PC-3 (cell line): ENCODE measurements at regions not wholly inside any gene's neighbourhood (a gene's known extent, or its start where the extent isn't known, plus 50 kb on each side); places are given as distances from the start of the nearest gene placed in this dataset.

Experiments
- ATAC-seq: fragments of 200-7000 bp; cut with Tn5 transposase; 2 replicates; pipeline ENCODE4 v1.9.1; 2020; ENCODE audit warnings: mild to moderate bottlenecking, moderate library complexity
- BruUV-seq: library from RNA; stranded (reverse); fragments of 400-500 nt; replicated peaks from 2 replicates; lab custom pipeline; 2021; lab: Mats Ljungman, UMichigan
- CTCF ChIA-PET: fragments of 300-600 bp; sonication (Branson Sonifier 250); formaldehyde crosslinking; loops from one replicate; lab custom pipeline; 2022; ENCODE audit warnings: antibody characterized with exemption; lab: Charles Lee
- POLR2A ChIA-PET: fragments of 300-600 bp; sonication (Branson Sonifier 250); formaldehyde crosslinking; loops from one replicate; lab custom pipeline; 2022; ENCODE audit warnings: antibody characterized with exemption; ENCODE audit not compliant: unreplicated experiment; lab: Charles Lee
- DNase-seq: peaks from one replicate; pipeline ENCODE4 v3.0.0-alpha.2; 2015
- H2AFZ ChIP-seq: fragments of 300-600 bp; sonication (generic); 2 replicates; pipeline ENCODE4 v1.6.0; 2016; ENCODE audit warnings: antibody characterized with exemption, low read length
- H3F3A ChIP-seq: fragments of 300-600 bp; sonication (generic); one replicate; pipeline ENCODE4 v1.6.0; 2017; ENCODE audit warnings: antibody characterized with exemption, low read length, control low read depth, mild to moderate bottlenecking; ENCODE audit not compliant: unreplicated experiment
- H3K27ac ChIP-seq: fragments of 300-600 bp; sonication (generic); 2 replicates; pipeline ENCODE4 v1.5.1; 2016; ENCODE audit warnings: mild to moderate bottlenecking, low read length
- H3K27me3 ChIP-seq: fragments of 300-600 bp; sonication (generic); 2 replicates; pipeline ENCODE4 v1.6.1; 2016; ENCODE audit warnings: low read length, mixed read lengths
- H3K36me3 ChIP-seq: fragments of 300-600 bp; sonication (generic); 2 replicates; pipeline ENCODE4 v1.6.1; 2016; ENCODE audit warnings: low read depth, mixed run types, low read length, mixed read lengths
- H3K4me1 ChIP-seq: fragments of 300-600 bp; sonication (generic); 2 replicates; pipeline ENCODE4 v1.5.1; 2016; ENCODE audit warnings: low read length; ENCODE audit not compliant: insufficient read depth
- H3K4me2 ChIP-seq: fragments of 300-600 bp; sonication (generic); 2 replicates; pipeline ENCODE4 v1.6.0; 2016; ENCODE audit warnings: low read length
- H3K4me3 ChIP-seq: fragments of 300-600 bp; sonication (generic); 2 replicates; pipeline ENCODE4 v1.5.1; 2016; ENCODE audit warnings: mild to moderate bottlenecking, low read length, mixed read lengths
- H3K79me2 ChIP-seq: fragments of 300-600 bp; sonication (generic); 2 replicates; pipeline ENCODE4 v1.6.1; 2017; ENCODE audit warnings: low read length, mixed read lengths
- H3K9ac ChIP-seq: fragments of 300-600 bp; sonication (generic); 2 replicates; pipeline ENCODE4 v1.6.0; 2016; ENCODE audit warnings: mild to moderate bottlenecking, low read length
- H3K9me2 ChIP-seq: fragments of 300-600 bp; sonication (generic); replicated peaks from 2 replicates; pipeline ENCODE4 v1.6.1; 2016; ENCODE audit warnings: mixed run types, low read length, mixed read lengths
- H3K9me3 ChIP-seq: fragments of 300-600 bp; sonication (generic); 2 replicates; pipeline ENCODE4 v1.6.1; 2016; ENCODE audit warnings: low read length, mixed read lengths
- H4K20me1 ChIP-seq: fragments of 300-600 bp; sonication (generic); 2 replicates; pipeline ENCODE4 v1.6.1; 2016; ENCODE audit warnings: low read length, mixed read lengths
- CTCF ChIP-seq: fragments of 300-600 bp; sonication (generic); conservative IDR thresholded peaks from 2 replicates; pipeline ENCODE4 v1.5.1; 2017; ENCODE audit warnings: antibody characterized with exemption, low read depth, mild to moderate bottlenecking, low read length
- EZH2 ChIP-seq: fragments of 300-600 bp; sonication (generic); IDR thresholded peaks from one replicate; pipeline ENCODE4 v1.6.1; 2017; ENCODE audit warnings: antibody characterized with exemption, mild to moderate bottlenecking, low read length; ENCODE audit not compliant: unreplicated experiment
- EZH2phosphoT487 ChIP-seq: fragments of 300-600 bp; sonication (generic); IDR thresholded peaks from 2 replicates; pipeline ENCODE4 v1.6.1; 2018; ENCODE audit warnings: mild to moderate bottlenecking, antibody characterized with exemption, low read length, borderline replicate concordance
- intact Hi-C: fragments of 100-400 bp; cut with micrococcal nuclease; formaldehyde crosslinking; loops from 2 replicates; pipeline ENCODE4 v1.9.0; 2023

GRCh38 chr2:119053700-119054436 is 104.7 kb downstream of the C1QL2 start:
- Histone ChIP-seq H3F3A (no peaks in the 10 kb centered on the region), H2AFZ (no peak overlapping the region), H3K4me2 (no peak overlapping the region), H3K9me2 (no peaks in the 10 kb centered on the region), H3K27me3 (peaks cover 38% of the 10 kb centered on the region), H4K20me1 (no peaks in the 10 kb centered on the region), H3K79me2 (no peaks in the 10 kb centered on the region), H3K4me3 (no peak overlapping the region), H3K36me3 (no peaks in the 10 kb centered on the region), H3K9ac (no peak overlapping the region), H3K4me1 (0 out of 2 replicates have a peak, but pooled peaks cover 3% of the 10 kb centered on the region), H3K9me3 (no peaks in the 10 kb centered on the region), H3K27ac (no peak overlapping the region)
- intact Hi-C loops: no loop called here
- ATAC-seq: no peak
- no peak for TF ChIP-seq EZH2
- no peak for TF ChIP-seq CTCF
- TF ChIP-seq EZH2phosphoT487: no peak
- CTCF ChIA-PET: no interaction called here
- no peak for DNase-seq
- no TSS peak for BruUV-seq
- POLR2A ChIA-PET: no interaction called here

- no peaks in the 10 kb centered on the region for H3K79me2 ChIP-seq
- no peak overlapping the region for H3K27ac ChIP-seq
- no peaks in the 10 kb centered on the region for H3K9me3 ChIP-seq
- no TSS peak for BruUV-seq
- ChIA-PET POLR2A (no interaction called here), CTCF (no interaction called here)
- TF ChIP-seq EZH2 (no peak), CTCF (no peak), EZH2phosphoT487 (no peak)
- H3K4me2 ChIP-seq: no peak overlapping the region
- H2AFZ ChIP-seq: no peak overlapping the region
- H3K4me1 ChIP-seq: 0 out of 2 replicates have a peak, but pooled peaks cover 3% of the 10 kb centered on the region
- H3K27me3 ChIP-seq: peaks cover 38% of the 10 kb centered on the region
- H4K20me1 ChIP-seq: no peaks in the 10 kb centered on the region
- DNase-seq (no peak), ATAC-seq (no peak)
- H3K36me3 ChIP-seq: no peaks in the 10 kb centered on the region
- H3K9ac ChIP-seq: no peak overlapping the region
- no peaks in the 10 kb centered on the region for H3K9me2 ChIP-seq
- H3F3A ChIP-seq: no peaks in the 10 kb centered on the region
- intact Hi-C loops: no loop called here
- H3K4me3 ChIP-seq: no peak overlapping the region
These were observed 107.3 kb downstream of the C1QL2 start for GRCh38 chr2:119051263-119051662.

GRCh38 chr2:119049968-119050704 is 108.1 kb downstream of the MARCO start:
- no peaks in the 10 kb centered on the region for H3K9me3 ChIP-seq
- no TSS peak for BruUV-seq
- no peaks in the 10 kb centered on the region for H3K79me2 ChIP-seq
- POLR2A ChIA-PET: no interaction called here
- no peaks in the 10 kb centered on the region for H3F3A ChIP-seq
- H3K4me3 ChIP-seq: no peak overlapping the region
- CTCF ChIA-PET: no interaction called here
- no peak overlapping the region for H2AFZ ChIP-seq
- H4K20me1 ChIP-seq: no peaks in the 10 kb centered on the region
- no peak for DNase-seq
- peaks cover 33% of the 10 kb centered on the region for H3K27me3 ChIP-seq
- intact Hi-C loops: no loop called here
- no peak overlapping the region for H3K27ac ChIP-seq
- TF ChIP-seq CTCF (no peak; the same call in 1 of the 2 replicates), EZH2 (no peak), EZH2phosphoT487 (no peak)
- H3K4me2 ChIP-seq: no peak overlapping the region
- no peak overlapping the region for H3K9ac ChIP-seq
- no peaks in the 10 kb centered on the region for H3K9me2 ChIP-seq
- ATAC-seq: no peak
- H3K4me1 ChIP-seq: 0 out of 2 replicates have a peak, but pooled peaks cover 3% of the 10 kb centered on the region
- H3K36me3 ChIP-seq: no peaks in the 10 kb centered on the region
